C4-2B (cell line): ENCODE measurements at regions not wholly inside any gene's neighbourhood (a gene's known extent, or its start where the extent isn't known, plus 50 kb on each side); places are given as distances from the start of the nearest gene placed in this dataset.

Source experiments
- H3K27ac ChIP-seq: fragments of 450-650 bp; 2 replicates; pipeline ENCODE4 v1.5.1; 2017
- CTCF ChIP-seq: fragments of 450-650 bp; conservative IDR thresholded peaks from 2 replicates; pipeline ENCODE4 v1.5.1; 2017; ENCODE audit warnings: mild to moderate bottlenecking
- ZFX ChIP-seq: fragments of 450-650 bp; IDR thresholded peaks from 2 replicates; pipeline ENCODE4 v1.6.1; 2017

GRCh38 chr16:5385811-5386210 lies 288.2 kb upstream of the EEF2KMT start:
- TF ChIP-seq ZFX: no peak
- no peak for TF ChIP-seq CTCF

GRCh38 chr16:5385115-5385514 lies 287.5 kb upstream of the EEF2KMT start:
- no peak overlapping the region for H3K27ac ChIP-seq
- TF ChIP-seq CTCF (no peak), ZFX (no peak)

More at GRCh38 chr16:5385811-5386210, 288.2 kb upstream of the EEF2KMT start:
- no peak overlapping the region for H3K27ac ChIP-seq

GRCh38 chr16:5383737-5384136 lies 286.1 kb upstream of the EEF2KMT start:
- H3K27ac ChIP-seq: no peak overlapping the region
- TF ChIP-seq ZFX (no peak), CTCF (no peak)

- no peak for TF ChIP-seq ZFX
- TF ChIP-seq CTCF: no peak
Observed at GRCh38 chr16:5382484-5382883, 284.9 kb upstream of the EEF2KMT start.

GRCh38 chr16:5381481-5381880 lies 283.9 kb upstream of the EEF2KMT start:
- TF ChIP-seq ZFX: no peak
- no peak for TF ChIP-seq CTCF
- no peak overlapping the region for H3K27ac ChIP-seq

More at GRCh38 chr16:5382484-5382883, 284.9 kb upstream of the EEF2KMT start:
- H3K27ac ChIP-seq: no peak overlapping the region

GRCh38 chr16:5379954-5380353 lies 282.4 kb upstream of the EEF2KMT start:
- no peak overlapping the region for H3K27ac ChIP-seq
- TF ChIP-seq CTCF (no peak), ZFX (no peak)

GRCh38 chr16:5378531-5378930 lies 280.9 kb upstream of the EEF2KMT start:
- TF ChIP-seq ZFX (no peak), CTCF (no peak)
- no peak overlapping the region for H3K27ac ChIP-seq
